GM19467 (cell line): ENCODE measurements at regions not wholly inside any gene's neighbourhood (a gene's known extent, or its start where the extent isn't known, plus 50 kb on each side); places are given as distances from the start of the nearest gene placed in this dataset.
"Not testable (repeated sequence)": the region's sequence is repeated elsewhere in the genome, so short reads cannot be mapped to it uniquely, and the experiment has no call there.

Experiments
- ATAC-seq: cut with Tn5 transposase; IDR thresholded peaks from one replicate; pipeline ENCODE4 v1.9.1; 2021; ENCODE audit warnings: mild to moderate bottlenecking, moderate library complexity; ENCODE audit not compliant: unreplicated experiment

- no peak for ATAC-seq
Measured at GRCh38 chrX:136975684-136976470, 57.9 kb downstream of the GPR101 start.

GRCh38 chrX:136967966-136968365 is 65.8 kb downstream of the GPR101 start:
- ATAC-seq = no peak

- no peak for ATAC-seq
Measured at GRCh38 chrX:136963973-136964372, 69.8 kb downstream of the GPR101 start.

GRCh38 chrX:136961594-136962135 is 72.1 kb downstream of the GPR101 start:
- ATAC-seq = no peak

GRCh38 chrX:136954930-136955329 is 74.4 kb upstream of the RBMX start:
- no peak for ATAC-seq

GRCh38 chrX:136953867-136954787 is 73.6 kb upstream of the RBMX start:
- peak; percentile 97 for ATAC-seq

GRCh38 chrX:136950211-136950610 is 69.7 kb upstream of the RBMX start:
- no peak for ATAC-seq

- ATAC-seq = no peak
Measured at GRCh38 chrX:136941396-136942337, 61.1 kb upstream of the RBMX start.

GRCh38 chrX:136936183-136936549 is 55.6 kb upstream of the RBMX start:
- ATAC-seq = no peak

- peak; percentile 75 for ATAC-seq
Measured at GRCh38 chrX:136935533-136936182, 55.1 kb upstream of the RBMX start.

GRCh38 chrX:136934652-136935051 is 54.1 kb upstream of the RBMX start:
- not testable (repeated sequence) for ATAC-seq

- no peak for ATAC-seq
Measured at GRCh38 chrX:136933611-136934145, 53.2 kb upstream of the RBMX start.

GRCh38 chrX:136931661-136932060 is 51.1 kb upstream of the RBMX start:
- no peak for ATAC-seq
